ENCODE measurements at regions not wholly inside any gene's neighbourhood (a gene's known extent, or its start where the extent isn't known, plus 50 kb on each side); places are given as distances from the start of the nearest gene placed in this dataset.
"Not testable (repeated sequence)": the region's sequence is repeated elsewhere in the genome, so short reads cannot be mapped to it uniquely, and the experiment has no call there.

- no peak for DNase-seq (ENCODE audit: low read depth in 3 of 3)
Measured at GRCh38 chr5:117160391-117160790, 585.8 kb upstream of the SEMA6A start.

GRCh38 chr5:117149312-117149711 lies 574.7 kb upstream of the SEMA6A start:
- DNase-seq (ENCODE audit: low read depth in 3 of 3): no peak

GRCh38 chr5:117144086-117144485 lies 569.5 kb upstream of the SEMA6A start:
- DNase-seq (ENCODE audit: low read depth in 3 of 3): no peak

GRCh38 chr5:117143406-117143805 lies 568.8 kb upstream of the SEMA6A start:
- DNase-seq (ENCODE audit: low read depth in 3 of 3): no peak

- no peak for DNase-seq (ENCODE audit: low read depth in 3 of 3)
Measured at GRCh38 chr5:117138523-117138922, 563.9 kb upstream of the SEMA6A start.

- DNase-seq (ENCODE audit: low read depth in 3 of 3): no peak
Measured at GRCh38 chr5:117135851-117136250, 561.2 kb upstream of the SEMA6A start.

- no peak for DNase-seq (ENCODE audit: low read depth in 3 of 3)
Measured at GRCh38 chr5:117133198-117133597, 558.6 kb upstream of the SEMA6A start.

GRCh38 chr5:117131876-117132275 lies 557.3 kb upstream of the SEMA6A start:
- DNase-seq (ENCODE audit: low read depth in 3 of 3): no peak

GRCh38 chr5:117131048-117131679 lies 556.5 kb upstream of the SEMA6A start:
- no peak for DNase-seq (ENCODE audit: low read depth in 3 of 3)

GRCh38 chr5:117118499-117118898 lies 543.9 kb upstream of the SEMA6A start:
- DNase-seq (ENCODE audit: low read depth in 3 of 3): no peak

- not testable (repeated sequence) for DNase-seq (ENCODE audit: low read depth in 3 of 3)
Measured at GRCh38 chr5:117117314-117117713, 542.7 kb upstream of the SEMA6A start.

- no peak for DNase-seq (ENCODE audit: low read depth in 3 of 3)
Measured at GRCh38 chr5:117110548-117110947, 535.9 kb upstream of the SEMA6A start.

- no peak for DNase-seq (ENCODE audit: low read depth in 3 of 3)
Measured at GRCh38 chr5:117107859-117108258, 533.2 kb upstream of the SEMA6A start.

GRCh38 chr5:117103703-117104102 lies 529.1 kb upstream of the SEMA6A start:
- DNase-seq (ENCODE audit: low read depth in 3 of 3): no peak

GRCh38 chr5:117102591-117102990 lies 528.0 kb upstream of the SEMA6A start:
- DNase-seq (ENCODE audit: low read depth in 3 of 3): no peak

- DNase-seq (ENCODE audit: low read depth in 3 of 3): no peak
Measured at GRCh38 chr5:117100176-117100575, 525.6 kb upstream of the SEMA6A start.

GRCh38 chr5:117098094-117098493 lies 523.5 kb upstream of the SEMA6A start:
- no peak for DNase-seq (ENCODE audit: low read depth in 3 of 3)

GRCh38 chr5:117095346-117096332 lies 521.0 kb upstream of the SEMA6A start:
- no peak for DNase-seq (ENCODE audit: low read depth in 3 of 3)

- no peak for DNase-seq (ENCODE audit: low read depth in 3 of 3)
Measured at GRCh38 chr5:117094114-117094815, 519.6 kb upstream of the SEMA6A start.

GRCh38 chr5:117093653-117094052 lies 519.0 kb upstream of the SEMA6A start:
- DNase-seq (ENCODE audit: low read depth in 3 of 3): no peak

- no peak for DNase-seq (ENCODE audit: low read depth in 3 of 3)
Measured at GRCh38 chr5:117089001-117089400, 514.4 kb upstream of the SEMA6A start.

GRCh38 chr5:117088176-117088575 lies 513.6 kb upstream of the SEMA6A start:
- no peak for DNase-seq (ENCODE audit: low read depth in 3 of 3)

Measured in stimulated activated CD4-positive, alpha-beta T cell treated with anti-CD3 and anti-CD28 coated beads, TNF-alpha, amount 100 ng/mL, for 48 hours (primary cell).